HG02973 (cell line): ENCODE measurements at regions not wholly inside any gene's neighbourhood (a gene's known extent, or its start where the extent isn't known, plus 50 kb on each side); places are given as distances from the start of the nearest gene placed in this dataset.

Experiments
- ATAC-seq: cut with Tn5 transposase; IDR thresholded peaks from one replicate; pipeline ENCODE4 v1.9.1; 2021; ENCODE audit warnings: moderate library complexity; ENCODE audit not compliant: unreplicated experiment

DNA sequence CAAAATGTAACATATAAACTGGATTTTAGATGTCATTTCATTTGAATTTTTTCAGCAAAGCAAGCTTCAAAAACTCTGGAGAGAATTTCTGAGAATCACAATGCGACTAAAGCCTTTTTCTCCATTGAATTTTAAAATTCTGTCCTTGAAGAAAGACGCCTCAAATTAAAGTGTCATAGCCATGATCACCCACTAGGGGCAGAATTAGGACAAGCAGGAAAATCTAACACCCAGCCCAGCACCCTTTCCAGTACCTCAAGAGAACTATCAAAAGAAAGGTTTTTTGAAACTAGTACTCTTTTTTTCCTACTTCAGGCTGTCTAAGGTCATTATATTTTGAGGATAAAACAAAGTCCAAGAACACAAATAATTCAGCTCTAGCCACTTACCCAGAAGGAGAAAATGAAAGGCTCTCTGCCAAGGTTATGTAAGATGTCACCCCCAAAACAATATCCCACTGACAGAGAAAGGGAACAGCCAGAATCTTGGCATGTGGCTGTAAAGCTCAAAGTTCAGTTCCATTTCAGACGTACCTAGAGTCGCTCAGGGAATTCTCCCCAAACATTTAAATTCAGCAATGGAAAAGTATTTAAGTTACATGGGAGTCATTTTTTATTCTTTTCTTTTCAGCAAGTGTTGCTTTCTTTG, 299.4 kb downstream of the SNX13 start:
- peak; percentile 79 for ATAC-seq

- no peak for ATAC-seq
These were observed 294.8 kb downstream of the SNX13 start for GRCh38 chr7:17645500-17645899.

GRCh38 chr7:17646253-17646956, 293.9 kb downstream of the SNX13 start:
- no peak for ATAC-seq

- ATAC-seq = no peak
These were observed 289.0 kb downstream of the SNX13 start for GRCh38 chr7:17651341-17651740.

DNA sequence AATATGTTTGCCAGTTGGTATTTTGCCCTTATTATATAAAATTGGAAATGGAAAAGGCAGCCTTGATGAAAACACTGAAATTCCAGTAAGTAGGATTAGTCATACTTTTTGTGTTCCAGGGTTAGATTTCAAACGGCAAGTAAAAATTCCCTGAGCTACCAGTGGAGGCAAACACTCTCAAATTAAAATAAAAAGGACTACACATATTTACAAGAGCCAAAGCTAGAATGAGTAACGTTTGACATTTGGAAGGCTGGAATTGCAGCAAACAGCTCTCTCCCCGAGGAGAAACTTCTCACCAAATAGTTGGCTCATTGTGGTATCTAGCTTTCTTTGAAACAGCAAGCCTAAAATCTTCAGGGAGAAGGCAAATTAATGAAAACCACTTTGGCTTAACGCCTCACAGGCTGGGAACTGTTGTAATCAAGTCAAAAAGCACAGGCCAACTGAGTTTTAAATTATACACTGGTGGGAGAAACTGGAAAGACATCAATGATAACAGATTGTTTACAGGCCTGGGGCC, 288.4 kb downstream of the SNX13 start:
- ATAC-seq = no peak

- ATAC-seq = no peak
These were observed 285.4 kb downstream of the SNX13 start for GRCh38 chr7:17654940-17655339.

DNA sequence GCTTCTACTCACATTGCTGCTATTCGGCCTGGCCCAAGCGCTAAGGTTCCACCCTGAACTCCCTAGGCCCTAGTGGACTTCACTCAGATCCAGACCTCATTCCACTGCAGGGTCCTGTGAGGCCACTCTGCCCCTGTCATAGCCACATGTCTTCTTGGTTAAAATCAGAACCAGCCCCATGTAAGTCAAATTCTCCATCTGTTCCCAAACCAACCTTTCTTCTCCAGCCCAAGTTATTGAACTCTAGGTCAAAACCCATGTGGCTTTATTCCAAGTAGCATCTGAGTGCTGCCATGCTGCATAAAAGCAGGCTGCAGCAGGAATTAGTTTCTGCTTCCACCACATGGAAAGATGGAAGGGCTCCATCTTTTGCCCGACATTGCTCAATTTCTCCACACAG, 281.2 kb downstream of the SNX13 start:
- no peak for ATAC-seq

DNA sequence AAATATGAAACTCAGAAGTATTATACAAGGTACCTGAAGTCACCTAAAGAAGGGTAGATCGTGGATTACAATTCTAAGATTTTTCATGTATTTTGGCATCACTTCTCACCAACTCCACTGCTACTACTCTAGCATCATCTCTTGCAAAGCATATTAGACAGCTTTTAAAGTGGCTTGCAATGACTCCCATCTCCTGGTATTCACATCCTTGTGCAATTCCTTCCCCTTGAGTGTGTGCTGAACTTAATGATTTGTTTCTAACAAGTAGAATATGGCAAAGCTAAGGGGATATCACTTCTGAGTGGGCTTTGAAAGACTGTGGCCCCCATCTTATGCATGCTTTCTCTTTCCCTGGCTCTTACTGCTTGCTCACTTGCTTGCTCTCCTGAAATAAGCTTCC, 280.2 kb downstream of the SNX13 start:
- ATAC-seq = no peak

GRCh38 chr7:17661982-17662585, 278.2 kb downstream of the SNX13 start:
- no peak for ATAC-seq

GRCh38 chr7:17663061-17663675, 277.1 kb downstream of the SNX13 start:
- no peak for ATAC-seq

GRCh38 chr7:17665029-17665428, 275.3 kb downstream of the SNX13 start:
- ATAC-seq = no peak

GRCh38 chr7:17668122-17668521, 272.2 kb downstream of the SNX13 start:
- no peak for ATAC-seq

DNA sequence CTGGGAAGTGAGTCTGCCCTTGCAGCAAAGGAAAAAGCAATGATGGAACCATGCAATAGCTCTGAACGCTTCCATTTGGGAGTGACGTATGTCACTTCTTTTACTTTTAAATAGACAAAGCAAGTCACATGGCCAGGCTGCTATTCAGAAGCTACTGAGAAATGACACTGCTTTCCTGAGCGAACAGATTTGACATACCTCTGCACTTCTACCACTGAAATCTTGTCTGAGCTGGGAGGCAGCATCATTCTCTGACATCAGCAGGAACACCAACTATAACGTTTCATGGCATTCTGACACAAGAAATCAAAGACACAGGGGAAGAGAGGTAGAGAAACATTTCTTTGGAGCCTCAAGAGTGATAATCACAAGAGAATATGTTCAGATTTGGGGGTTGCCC, 271.1 kb downstream of the SNX13 start:
- no peak for ATAC-seq

DNA sequence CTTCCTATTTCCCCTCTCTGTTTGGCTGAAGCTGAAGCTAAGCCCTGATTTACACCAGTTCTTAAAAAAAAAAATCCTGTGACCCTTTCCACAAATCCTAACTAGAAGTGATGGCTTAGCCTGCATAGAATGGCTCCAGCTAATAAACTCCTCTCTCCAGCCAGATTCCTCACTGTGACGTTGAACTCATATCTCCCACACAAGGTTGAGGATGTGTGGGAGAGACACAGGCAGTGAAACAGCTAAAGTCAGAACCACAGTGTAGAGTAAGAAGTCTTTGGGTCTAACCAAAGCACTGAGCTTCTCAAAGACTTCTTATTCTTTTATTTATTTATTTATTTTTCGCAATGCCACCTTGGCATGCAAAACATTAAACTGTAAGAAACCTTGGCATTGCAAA, 268.3 kb downstream of the SNX13 start:
- ATAC-seq = no peak

DNA sequence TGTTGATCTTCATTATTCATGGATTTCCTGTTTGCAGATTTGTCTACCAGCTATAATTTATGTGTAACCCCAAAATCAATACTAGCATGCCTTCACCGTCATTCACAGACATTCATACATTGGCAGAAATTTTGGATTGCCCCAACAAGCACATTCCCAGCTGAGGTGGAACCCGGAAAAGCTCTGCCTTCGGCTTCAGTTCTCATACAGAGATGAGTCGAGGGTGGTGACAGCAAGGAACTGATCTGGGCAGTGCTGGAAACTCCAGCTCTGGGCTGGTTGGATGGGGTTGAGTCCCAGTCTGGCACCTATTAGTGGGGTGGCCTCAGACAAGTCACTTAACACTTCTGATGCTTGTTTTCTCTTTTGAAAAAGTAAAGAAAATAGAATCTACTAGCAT, 267.5 kb downstream of the SNX13 start:
- no peak for ATAC-seq

- ATAC-seq = no peak
These were observed 265.9 kb downstream of the SNX13 start for GRCh38 chr7:17674166-17674942.

DNA sequence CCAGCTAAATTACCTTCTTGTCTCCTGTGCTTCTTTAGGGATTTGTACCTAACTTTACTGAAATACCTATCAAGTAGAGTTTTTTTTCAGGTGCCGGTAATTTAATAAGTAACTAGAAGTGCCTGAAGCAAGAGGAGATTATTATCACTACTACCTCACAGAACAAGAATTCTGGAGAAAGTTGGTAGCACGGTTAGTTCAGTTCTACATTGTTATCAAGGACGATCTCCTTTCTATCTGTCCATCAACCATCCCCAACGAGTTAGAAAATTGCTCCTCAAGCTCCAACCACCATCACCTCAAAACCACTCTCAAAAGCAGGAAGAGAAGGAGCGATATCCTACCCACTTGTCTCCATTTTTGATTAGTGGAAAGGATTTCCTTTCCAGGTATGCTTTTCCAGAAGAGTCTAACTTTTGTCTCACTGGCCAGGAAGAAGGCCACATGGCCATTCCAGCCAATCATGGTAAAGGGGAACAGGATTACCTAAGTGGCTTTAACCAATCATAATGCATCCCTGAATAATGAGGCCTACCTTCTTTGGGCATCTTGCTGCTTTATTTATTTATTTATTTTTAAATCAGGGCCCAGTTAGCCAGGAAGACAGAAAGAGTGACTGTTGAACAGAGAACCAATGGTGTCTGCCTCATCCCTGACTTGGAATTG, 265.2 kb downstream of the SNX13 start:
- no peak for ATAC-seq

- ATAC-seq = no peak
These were observed 262.9 kb downstream of the SNX13 start for GRCh38 chr7:17677408-17677807.

DNA sequence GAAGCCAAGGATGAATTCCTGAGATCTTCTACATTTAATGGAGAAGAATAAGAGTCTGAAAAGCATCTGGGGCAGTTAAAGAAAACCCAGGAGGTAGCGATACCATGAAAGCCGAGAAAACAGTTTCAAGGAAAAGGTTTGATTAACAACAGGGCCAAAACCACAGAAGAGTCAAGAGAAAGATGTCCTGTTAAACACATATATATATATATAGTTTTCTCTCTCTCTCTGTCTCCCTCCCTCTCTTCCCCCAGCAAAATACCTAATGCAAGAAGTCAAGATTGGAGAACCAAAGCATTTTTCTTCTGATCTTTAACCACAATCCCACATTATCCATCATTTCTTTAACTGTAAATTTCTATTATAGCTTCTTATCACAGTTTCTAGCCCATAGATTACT, 261.4 kb downstream of the SNX13 start:
- no peak for ATAC-seq

- no peak for ATAC-seq
These were observed 260.8 kb downstream of the SNX13 start for GRCh38 chr7:17679458-17679857.
